NCI-H2196 (cell line): ENCODE measurements at regions not wholly inside any gene's neighbourhood (a gene's known extent, or its start where the extent isn't known, plus 50 kb on each side); places are given as distances from the start of the nearest gene placed in this dataset.
"Not testable (repeated sequence)": the region's sequence is repeated elsewhere in the genome, so short reads cannot be mapped to it uniquely, and the experiment has no call there.

Source experiments
- DNase-seq: peaks from one replicate; lab custom pipeline; 2025; ENCODE audit not compliant: unreplicated experiment; lab: John Stamatoyannopoulos, UW

DNA sequence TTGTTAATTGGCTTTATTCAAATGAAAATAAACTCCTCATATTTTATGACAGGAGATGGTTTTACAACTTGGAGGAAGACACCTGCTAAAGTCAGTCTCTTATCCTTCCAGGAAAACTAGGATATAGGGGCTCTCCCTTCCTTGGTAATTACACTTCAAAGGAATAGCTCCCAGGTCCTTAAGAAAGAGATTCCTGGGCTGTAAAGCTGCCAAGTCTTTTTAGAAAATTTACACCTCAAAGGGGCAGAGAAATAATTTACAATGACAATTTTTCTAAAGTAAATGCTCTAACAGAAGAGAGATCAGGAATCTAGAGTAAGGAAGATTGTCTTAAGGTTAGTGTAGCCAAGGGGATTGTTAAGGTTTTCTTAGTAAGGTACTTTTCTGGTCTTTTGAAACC is 1359.0 kb downstream of the OLFM4 start:
- no peak for DNase-seq

- no peak for DNase-seq
Observed at GRCh38 chr13:54390841-54391240, 1362.2 kb downstream of the OLFM4 start.

DNA sequence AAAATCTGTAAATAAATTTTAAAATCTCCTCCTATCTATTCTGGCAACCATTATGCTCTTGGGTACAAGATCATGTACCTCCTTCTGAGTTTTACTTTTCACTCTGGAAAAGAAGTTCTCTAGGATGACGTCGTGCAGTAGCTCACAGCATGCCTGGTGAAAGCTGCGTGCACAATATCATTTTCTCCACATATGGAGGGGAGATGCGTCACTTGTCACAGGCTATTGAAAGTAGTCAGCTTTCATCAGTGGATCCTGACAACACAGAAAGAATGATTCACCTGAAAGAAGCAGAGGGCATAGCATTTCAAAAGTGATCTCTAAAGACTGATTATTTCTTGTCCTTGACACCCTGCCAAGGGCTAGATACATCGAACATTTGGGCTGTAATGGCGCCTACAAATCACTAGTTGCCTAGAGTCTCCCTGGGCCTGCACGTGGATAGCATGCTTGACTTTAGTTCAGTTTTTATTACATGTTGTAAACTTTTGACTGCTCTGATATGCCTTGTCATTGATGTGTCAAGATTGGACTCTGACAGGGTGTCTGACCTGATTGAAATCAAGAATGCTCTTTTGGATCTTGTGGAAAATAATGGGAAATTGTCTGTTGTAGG is 1365.6 kb downstream of the OLFM4 start:
- no peak for DNase-seq

- DNase-seq: no peak
Observed at GRCh38 chr13:54394908-54395307, 1366.3 kb downstream of the OLFM4 start.

DNA sequence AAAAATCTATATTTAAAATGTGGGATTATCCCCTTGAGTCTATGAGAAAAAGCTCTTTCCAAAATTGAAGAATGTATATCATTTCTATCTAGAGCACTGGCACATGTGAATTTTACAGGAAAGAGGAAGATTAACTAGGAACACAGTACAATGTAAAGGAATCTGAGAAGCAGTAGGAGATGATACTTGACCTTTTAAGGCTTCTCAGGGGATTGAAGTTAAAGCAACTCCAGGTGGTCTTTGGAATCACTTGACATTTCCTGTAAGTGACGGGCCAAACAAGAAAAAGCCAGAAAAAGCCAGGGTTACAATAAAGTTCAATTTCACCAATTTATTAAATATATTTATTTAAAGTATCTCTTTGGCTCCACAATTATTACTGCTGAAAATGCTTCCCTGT is 1373.9 kb downstream of the OLFM4 start:
- DNase-seq: no peak

DNA sequence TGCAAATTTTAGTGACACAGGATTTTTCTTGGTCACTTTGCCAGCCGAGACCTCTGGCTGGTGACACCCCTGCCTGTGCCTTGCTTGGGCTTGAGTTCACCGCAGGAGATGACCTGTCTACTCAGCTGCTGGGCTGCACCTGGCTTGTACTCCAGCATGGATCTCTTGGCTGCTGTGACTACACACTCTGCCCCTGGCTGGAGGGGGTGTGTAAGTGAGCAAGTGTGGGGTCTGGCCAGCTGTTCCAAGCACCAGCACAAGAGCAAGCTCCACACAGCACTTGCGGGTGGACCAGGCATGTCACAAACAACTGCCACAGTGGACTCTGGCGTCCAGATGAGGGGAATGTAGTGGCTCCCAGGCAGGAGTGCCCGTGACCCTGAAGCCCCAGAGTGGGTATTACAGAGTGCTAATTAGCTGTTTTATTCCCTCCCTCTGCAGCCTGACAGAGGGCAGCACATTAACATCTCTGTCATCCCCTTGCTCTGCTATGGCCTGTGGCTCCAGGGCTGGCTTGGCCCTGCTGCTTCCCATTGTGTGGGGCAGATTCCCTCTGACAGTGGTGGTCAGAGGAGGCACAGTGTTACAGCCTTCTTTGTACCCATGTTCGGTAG is 1387.2 kb downstream of the OLFM4 start:
- no peak for DNase-seq

DNA sequence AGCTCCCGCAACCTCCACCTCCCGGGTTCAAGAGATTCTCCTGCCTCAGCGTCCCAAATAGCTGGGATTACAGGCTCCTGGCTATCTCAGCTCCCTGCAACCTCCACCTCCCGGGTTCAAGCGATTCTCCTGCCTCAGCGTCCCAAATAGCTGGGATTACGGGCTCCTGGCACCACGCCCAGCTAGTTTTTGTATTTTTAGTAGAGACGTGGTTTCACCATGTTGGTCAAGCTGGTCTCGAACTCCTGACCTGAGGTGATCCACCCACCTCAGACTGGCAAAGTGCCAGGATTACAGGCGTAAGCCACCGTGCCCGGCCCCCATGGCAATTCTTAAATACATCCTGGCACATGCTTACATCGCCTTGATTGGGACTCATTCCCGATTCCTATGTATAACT is 1394.3 kb downstream of the OLFM4 start:
- not testable (repeated sequence) for DNase-seq

DNA sequence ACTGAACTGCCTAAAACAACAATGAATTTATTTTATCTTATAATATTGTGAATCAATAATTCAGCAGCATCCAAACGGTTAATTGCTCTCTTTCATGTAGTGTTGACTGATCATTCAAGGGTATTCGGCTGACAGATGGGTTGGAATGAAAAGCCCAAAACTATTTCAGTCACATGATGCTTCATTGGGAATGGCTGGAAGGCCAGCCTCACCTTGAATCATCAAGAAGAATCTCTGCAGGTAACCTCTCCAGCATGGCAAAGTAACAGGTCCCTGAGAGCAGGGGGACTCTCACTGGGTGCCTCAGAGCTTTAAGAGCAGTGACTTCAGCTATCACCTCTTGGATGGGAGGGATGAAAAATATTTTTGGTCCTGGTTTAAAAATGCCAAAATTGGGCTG is 1395.7 kb downstream of the OLFM4 start:
- no peak for DNase-seq

DNA sequence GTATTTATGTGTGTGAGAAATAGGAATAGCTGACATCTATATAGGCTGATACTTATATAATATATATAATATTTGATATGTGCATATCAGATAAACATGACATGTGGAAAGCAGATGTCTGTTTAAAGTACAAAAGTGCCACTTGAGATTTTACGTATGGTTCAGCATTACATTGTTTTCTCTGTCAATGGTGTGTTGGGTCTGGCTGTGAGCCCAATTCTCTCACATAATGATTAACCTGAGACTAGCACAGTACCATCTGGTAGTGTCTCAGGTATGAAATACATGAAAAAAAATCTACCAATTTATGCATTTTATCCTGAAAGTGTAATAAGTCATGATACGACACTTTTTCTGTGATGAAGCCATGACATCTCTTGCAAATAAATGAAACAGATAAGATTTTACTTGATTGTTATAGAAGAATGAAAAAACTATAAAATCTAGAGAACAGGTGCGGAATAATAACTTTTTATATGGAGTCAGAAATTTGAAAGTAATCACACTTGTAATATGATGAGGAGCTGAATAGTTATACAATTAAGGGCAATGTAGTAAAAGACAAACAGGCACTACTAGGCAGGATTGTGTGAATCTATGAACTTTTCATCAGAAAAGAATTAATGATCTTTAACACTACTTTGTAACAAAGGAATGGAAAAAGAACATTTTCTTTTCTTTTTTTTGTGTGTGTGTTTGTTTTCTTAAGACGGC is 1405.0 kb downstream of the OLFM4 start:
- DNase-seq: no peak

DNA sequence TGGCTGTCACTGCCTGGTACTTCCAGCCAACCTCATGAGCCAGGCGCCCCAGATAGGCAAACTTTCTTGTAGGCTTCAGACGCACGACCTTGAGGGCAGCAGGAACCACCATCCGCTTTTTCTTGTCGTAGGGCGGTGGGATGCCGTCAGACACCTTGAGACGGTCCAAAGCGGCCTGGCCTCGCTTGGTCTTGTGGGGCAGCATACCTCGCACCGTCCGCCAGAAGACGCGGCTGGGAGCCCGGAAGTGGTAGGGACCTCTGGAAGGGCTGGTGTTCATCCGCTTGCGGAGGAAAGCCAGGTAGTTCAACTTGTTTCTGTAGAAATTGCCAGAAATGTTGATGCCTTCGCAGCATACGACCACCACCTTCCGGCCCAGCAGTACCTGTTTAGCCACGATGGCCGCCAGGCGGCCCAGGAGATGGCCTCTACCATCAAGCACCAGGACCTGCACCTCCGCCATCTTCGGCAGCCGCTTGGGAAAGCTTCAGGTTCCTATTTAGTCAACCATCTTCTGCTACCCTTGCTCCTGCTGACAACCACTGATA is 1412.3 kb downstream of the OLFM4 start:
- DNase-seq: not testable (repeated sequence)

DNA sequence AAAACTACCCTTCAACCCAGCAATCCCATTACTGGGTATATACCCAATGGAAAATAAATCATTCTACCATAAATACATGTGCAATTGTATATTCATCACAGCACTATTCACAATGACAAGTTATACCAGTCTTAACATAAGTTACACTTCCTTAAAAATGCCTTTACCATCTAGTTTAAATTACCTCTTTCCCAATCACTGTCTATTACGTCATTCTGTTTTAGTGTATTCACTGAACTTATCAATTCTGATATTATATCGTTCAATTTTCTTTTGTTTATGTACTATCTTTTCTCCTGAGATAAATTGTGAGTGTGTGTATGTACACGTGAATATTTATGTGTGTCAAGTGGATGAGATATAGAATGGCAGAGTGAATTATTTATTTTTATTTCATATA is 1416.8 kb downstream of the OLFM4 start:
- no peak for DNase-seq

DNA sequence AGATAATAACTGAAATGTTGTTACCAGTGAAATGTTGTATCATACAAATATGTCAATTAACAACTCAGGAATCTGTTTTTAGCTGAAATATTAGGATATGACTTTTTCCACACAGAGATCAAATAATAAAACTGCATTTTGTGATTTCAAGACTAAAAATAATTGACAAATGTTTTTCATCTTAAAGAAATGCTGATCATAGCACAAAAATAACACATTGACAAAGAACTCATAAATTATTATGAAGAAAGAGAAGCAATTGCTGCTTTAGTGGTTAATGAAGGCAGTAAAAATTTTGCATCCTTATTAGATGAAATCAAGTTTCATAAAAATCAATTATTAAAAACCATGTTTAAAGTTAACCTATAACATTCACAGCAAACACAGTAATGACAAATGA is 1417.3 kb downstream of the OLFM4 start:
- DNase-seq: no peak

DNA sequence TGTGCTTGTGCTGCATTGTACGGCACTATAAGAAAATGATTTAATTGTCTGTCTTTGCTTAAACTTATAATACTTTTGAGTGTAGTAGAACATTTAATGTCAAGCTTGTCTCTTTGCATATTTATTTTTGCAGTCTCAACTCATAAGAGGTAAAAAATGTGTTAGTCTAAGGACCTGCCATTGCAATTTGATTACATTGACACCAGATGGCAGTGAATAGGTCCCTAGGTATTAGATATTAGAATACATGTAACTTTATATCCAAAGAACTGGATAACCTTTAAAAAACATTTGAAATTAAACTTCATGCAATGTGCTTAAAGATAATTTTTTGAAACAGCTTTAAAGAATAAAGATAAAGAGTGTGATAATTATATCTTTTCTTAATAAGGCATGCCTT is 1421.3 kb downstream of the OLFM4 start:
- DNase-seq: no peak

- no peak for DNase-seq
Observed at GRCh38 chr13:54484166-54484565, 1455.6 kb downstream of the OLFM4 start.

DNA sequence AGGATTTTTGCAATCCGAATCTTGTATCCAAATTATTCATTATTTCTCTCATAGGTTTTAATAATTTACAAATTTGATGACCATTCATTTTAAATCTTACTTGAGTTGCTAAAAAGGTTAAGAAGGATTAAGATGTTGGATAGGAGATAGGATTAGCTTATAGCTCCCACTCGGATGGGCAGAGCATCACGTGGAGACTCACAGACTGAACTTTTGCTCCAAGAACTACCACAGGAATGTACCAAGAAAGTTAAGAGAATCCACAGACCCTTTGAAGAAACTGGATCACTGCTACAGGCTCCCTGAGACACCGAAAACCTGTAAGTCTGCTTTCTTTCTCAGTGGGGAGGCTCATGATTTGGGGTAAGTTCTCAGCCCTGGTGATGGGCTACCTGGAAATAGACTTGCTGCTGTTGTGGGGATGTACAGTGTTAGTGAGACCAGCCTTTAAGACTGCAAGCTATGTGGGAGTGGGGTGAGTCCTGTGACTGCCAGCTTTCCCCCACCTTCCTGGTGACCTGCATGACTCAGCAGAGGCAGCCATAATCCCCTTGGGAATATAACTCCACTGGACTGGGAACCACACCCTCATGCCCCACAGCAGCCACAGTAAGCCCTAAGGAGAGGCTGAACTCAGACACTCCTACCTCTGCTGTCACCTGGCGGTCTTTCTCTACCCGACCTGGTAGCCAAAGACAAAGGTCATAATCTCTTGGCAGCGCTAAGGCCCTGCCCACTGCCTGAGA is 1458.0 kb downstream of the OLFM4 start:
- no peak for DNase-seq

- DNase-seq: no peak
Observed at GRCh38 chr13:54489359-54489758, 1460.7 kb downstream of the OLFM4 start.

GRCh38 chr13:54492995-54493394 is 1464.4 kb downstream of the OLFM4 start:
- DNase-seq: no peak

GRCh38 chr13:54511366-54511765 is 1482.8 kb downstream of the OLFM4 start:
- no peak for DNase-seq

DNA sequence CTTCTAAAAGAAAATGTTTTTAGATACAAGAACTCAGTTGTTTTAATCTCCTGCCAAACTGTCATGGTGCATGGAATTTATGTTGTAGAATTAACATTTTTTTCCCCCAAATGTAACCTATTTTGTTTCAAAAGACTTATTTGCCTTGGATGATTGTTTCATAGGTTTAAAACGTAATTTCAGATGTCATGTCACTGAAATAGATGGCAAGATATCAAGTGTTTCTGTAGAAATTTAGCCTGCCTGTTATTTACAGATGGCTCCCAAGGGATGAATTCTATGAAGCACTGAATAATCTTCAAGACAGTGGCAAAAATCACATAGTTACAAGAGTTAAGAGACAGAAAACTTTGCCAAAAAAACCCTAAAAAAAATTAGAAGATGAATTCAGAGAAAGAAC is 1484.6 kb downstream of the OLFM4 start:
- no peak for DNase-seq

- DNase-seq: no peak
Observed at GRCh38 chr13:54536112-54536511, 1507.5 kb downstream of the OLFM4 start.

DNA sequence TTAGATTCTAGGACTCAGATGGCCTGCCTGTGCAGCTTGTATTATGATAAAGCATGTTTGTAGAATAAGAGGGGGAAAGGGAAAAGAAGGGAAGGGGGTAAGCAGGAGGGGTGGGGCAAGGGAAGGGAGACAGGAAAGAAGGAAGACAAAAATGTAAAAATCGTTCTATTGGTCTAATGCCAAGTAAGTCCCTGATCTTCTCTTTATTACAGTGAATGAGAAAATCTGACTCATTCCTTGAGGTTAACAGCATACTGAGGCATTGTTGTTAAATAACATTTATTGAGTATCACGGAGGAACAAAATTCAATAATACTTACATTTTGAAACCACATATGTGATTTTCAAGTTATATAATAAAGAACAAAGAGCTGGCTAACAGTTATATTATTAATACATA is 1534.7 kb downstream of the OLFM4 start:
- no peak for DNase-seq

- DNase-seq: not testable (repeated sequence)
Observed at GRCh38 chr13:54572037-54572436, 1543.4 kb downstream of the OLFM4 start.
